K562 (cell line): ENCODE measurements at regions not wholly inside any gene's neighbourhood (a gene's known extent, or its start where the extent isn't known, plus 50 kb on each side); places are given as distances from the start of the nearest gene placed in this dataset.

Experiments
- ATAC-seq: fragments of 200-7000 bp; cut with Tn5 transposase; 3 replicates; pipeline ENCODE4 v1.9.1; 2020; ENCODE audit warnings: moderate library complexity
- BruUV-seq: library from RNA; stranded (reverse); fragments of 400-500 nt; replicated peaks from 2 replicates; lab custom pipeline; 2021; lab: Mats Ljungman, UMichigan
- CTCF ChIA-PET: fragments of 300-600 bp; formaldehyde crosslinking; extraction: SDS; loops from one replicate; lab custom pipeline; 2021; ENCODE audit warnings: low intra/inter-chr PET ratio; lab: Yijun Ruan, JAX
- POLR2A ChIA-PET: fragments of 300-600, 350-650 bp; sonication (Branson Sonifier 250); formaldehyde crosslinking; extraction: SDS; loops from one replicate; lab custom pipeline; 2021; ENCODE audit warnings: antibody characterized with exemption, inconsistent platforms; lab: Yijun Ruan, JAX
- DNase-seq, 4 experiments: peaks; one replicate each; pipeline versions ENCODE4 v3.0.0 to v3.0.0-alpha.2; 2011 to 2018; ENCODE audit warnings: low spot score in 3 of 4, mixed read lengths in 3 of 4; ENCODE audit errors: extremely low read depth in 1 of 4
- FAIRE-seq: peaks from 2 replicates; lab custom pipeline; 2011; peaks lifted over from hg19 to GRCh38; lab: Jason Lieb, UNC
- H2AFZ ChIP-seq: 2 replicates; pipeline ENCODE4 v1.6.0; 2011; ENCODE audit warnings: low read depth, low read length, control low read depth, inconsistent platforms
- H3K27ac ChIP-seq: fragments of 200-600 bp; 3 replicates; pipeline ENCODE4 v1.8.0; 2011; ENCODE audit warnings: low read depth, mild to moderate bottlenecking, control low read depth, inconsistent platforms, low read length, moderate library complexity, mixed read lengths; ENCODE audit errors: extremely low read depth
- H3K27me3 ChIP-seq, 2 experiments: fragments of 300-600 bp in 1 of 2; 2 replicates in 1 of 2; 3 replicates in 1 of 2; pipeline versions ENCODE4 v1.6.0 to v1.8.0; 2011; ENCODE audit warnings: inconsistent platforms in 2 of 2, low read length in 2 of 2, mild to moderate bottlenecking in 1 of 2, mixed read lengths in 1 of 2, moderate library complexity in 1 of 2; ENCODE audit not compliant: control insufficient read depth in 2 of 2, insufficient read depth in 2 of 2
- H3K36me3 ChIP-seq: fragments of 300-600 bp; 3 replicates; pipeline ENCODE4 v1.8.0; 2011; ENCODE audit warnings: mild to moderate bottlenecking, low read length, inconsistent platforms; ENCODE audit not compliant: control insufficient read depth, insufficient read depth
- H3K4me1 ChIP-seq, 2 experiments: fragments of 200-600 bp in 1 of 2; replicated peaks in 1 of 2; 2 replicates in 1 of 2; 3 replicates in 1 of 2; pipeline versions ENCODE4 v1.5.1 to v1.8.0; 2011; ENCODE audit warnings: inconsistent platforms in 2 of 2, low read length in 2 of 2, mild to moderate bottlenecking in 1 of 2, mixed read lengths in 1 of 2, moderate library complexity in 1 of 2; ENCODE audit not compliant: control insufficient read depth in 2 of 2, insufficient read depth in 2 of 2
- H3K4me2 ChIP-seq: 2 replicates; pipeline ENCODE4 v1.6.1; 2011; ENCODE audit warnings: low read length, control low read depth, inconsistent platforms, mixed read lengths; ENCODE audit not compliant: insufficient read depth
- H3K4me3 ChIP-seq: fragments of 200-600 bp; sonication (generic), shearing (Covaris generic); 2 replicates; pipeline ENCODE4 v1.5.1; 2016; ENCODE audit warnings: control low read depth, inconsistent platforms
- H3K79me2 ChIP-seq: fragments of 200-600 bp; 3 replicates; pipeline ENCODE4 v1.8.0; 2011; ENCODE audit warnings: low read length, inconsistent platforms; ENCODE audit not compliant: control insufficient read depth, insufficient read depth
- H3K9ac ChIP-seq, 2 experiments: 2 replicates each; pipeline versions ENCODE4 v1.6.0 to v1.6.1; 2011; ENCODE audit warnings: low read depth in 2 of 2, low read length in 2 of 2, control low read depth in 1 of 2, inconsistent platforms in 1 of 2, mild to moderate bottlenecking in 1 of 2, mixed read lengths in 1 of 2; ENCODE audit not compliant: insufficient read depth in 1 of 2
- H3K9me1 ChIP-seq: one replicate; pipeline ENCODE4 v1.6.0; 2011; ENCODE audit warnings: inconsistent platforms, mild to moderate bottlenecking, low read length, moderate library complexity; ENCODE audit not compliant: control insufficient read depth, insufficient read depth
- H3K9me3 ChIP-seq: replicated peaks from 2 replicates; pipeline ENCODE4 v1.5.1; 2011; ENCODE audit warnings: low read depth, low read length, inconsistent platforms; ENCODE audit not compliant: control insufficient read depth, insufficient read depth
- H4K20me1 ChIP-seq: replicated peaks from 2 replicates; pipeline ENCODE4 v1.6.1; 2011; ENCODE audit warnings: low read length, inconsistent platforms, mixed read lengths; ENCODE audit not compliant: control insufficient read depth, insufficient read depth
- ARID4B ChIP-seq: sonication (generic); formaldehyde crosslinking; IDR thresholded peaks from 2 replicates; pipeline ENCODE4 v1.8.0; 2022; ENCODE audit warnings: mild to moderate bottlenecking, missing genetic modification reagents
- CREBBP ChIP-seq: IDR thresholded peaks from one replicate; pipeline ENCODE4 v1.6.1; 2012; ENCODE audit warnings: low read depth, mild to moderate bottlenecking, control low read depth, inconsistent platforms, low read length
- EP400 ChIP-seq: fragments of 450-650 bp; IDR thresholded peaks from 2 replicates; pipeline ENCODE4 v1.6.1; 2017; ENCODE audit warnings: antibody characterized with exemption, mild to moderate bottlenecking, moderate library complexity
- FOXK1 ChIP-seq: sonication (generic); formaldehyde crosslinking; IDR thresholded peaks from 2 replicates; pipeline ENCODE4 v1.8.0; 2022; ENCODE audit warnings: missing genetic modification reagents, mild to moderate bottlenecking, borderline replicate concordance
- KAT2B ChIP-seq: IDR thresholded peaks from one replicate; pipeline ENCODE4 v1.6.1; 2012; ENCODE audit warnings: low read depth, mild to moderate bottlenecking, control low read depth, inconsistent platforms, low read length, moderate library complexity
- RNF2 ChIP-seq: sonication (generic); IDR thresholded peaks from 2 replicates; pipeline ENCODE4 v1.6.1; 2016
- TCF15 ChIP-seq: fragments of 250-450 bp; sonication (Bioruptor Pico); IDR thresholded peaks from 2 replicates; pipeline ENCODE4 v1.8.0; 2022; ENCODE audit warnings: moderate library complexity, mild to moderate bottlenecking, inconsistent platforms
- TCF7L2 ChIP-seq: fragments of 150-350 bp; IDR thresholded peaks from 2 replicates; pipeline ENCODE4 v1.6.1; 2016; ENCODE audit warnings: low read depth, mild to moderate bottlenecking, low read length, moderate library complexity
- U2AF1 ChIP-seq: fragments of 200-400 bp; formaldehyde crosslinking; optimal IDR thresholded peaks from 2 replicates; pipeline ENCODE3; 2017; ENCODE audit warnings: mild to moderate bottlenecking, low read depth, low read length, moderate library complexity
- ZNF445 ChIP-seq: fragments of 250-450 bp; sonication (Bioruptor Pico); IDR thresholded peaks from 2 replicates; pipeline ENCODE4 v1.4.0; 2020; ENCODE audit warnings: low read depth, mild to moderate bottlenecking, moderate library complexity
- ZNF57 ChIP-seq: fragments of 450-650 bp; formaldehyde crosslinking; IDR thresholded peaks from 2 replicates; pipeline ENCODE4 v1.4.0; 2020; ENCODE audit warnings: mild to moderate bottlenecking, moderate library complexity
- ZNF589 ChIP-seq: fragments of 200-800 bp; sonication (Bioruptor generic); IDR thresholded peaks from 2 replicates; pipeline ENCODE4 v1.6.1; 2016; ENCODE audit warnings: low read depth, missing genetic modification characterization, missing compliant biosample characterization
- WGBS: fragments of 100-300 bp; shearing (Covaris generic); methylation state at CpG from one replicate; pipeline ENCODE4 v1.1.6; 2016; ENCODE audit warnings: low coverage, mixed read lengths; ENCODE audit not compliant: insufficient coverage; ENCODE audit errors: missing lambda C conversion rate; 5-methylcytosine and 5-hydroxymethylcytosine counted together
- in situ Hi-C: fragments of 300-500 bp; cut with MboI; formaldehyde crosslinking; loops from 4 replicates; pipeline ENCODE4 v1.15.0; 2018; ENCODE audit warnings: inconsistent platforms, mixed read lengths
- intact Hi-C: fragments of 100-400 bp; cut with micrococcal nuclease; formaldehyde crosslinking; loops from 2 replicates; pipeline ENCODE4 v1.14.2; 2022

- FAIRE-seq (no peak), DNase-seq (no peak), ATAC-seq (no peak)
- 0% methylated on average over 8 of the region's 8 CpGs for WGBS
- Histone ChIP-seq H3K9me1 (no peaks in the 10 kb centered on the region), H3K4me3 (no peak overlapping the region), H3K79me2 (no peaks in the 10 kb centered on the region), H3K27ac (no peak overlapping the region), H3K4me2 (no peak overlapping the region), H3K9ac (no peak overlapping the region), H3K4me1 (no peaks in the 10 kb centered on the region), H3K27me3 (no peaks in the 10 kb centered on the region), H2AFZ (no peak overlapping the region), H3K36me3 (no peaks in the 10 kb centered on the region), H4K20me1 (no peaks in the 10 kb centered on the region), H3K9me3 (no peaks in the 10 kb centered on the region)
- POLR2A ChIA-PET = interaction anchor here (0.9 kb wide), 1 partner anchor 503 kb away, joined by 3 read pairs; no protein-coding TSS in a partner anchor
- in situ Hi-C loops = no loop called here
- CTCF ChIA-PET = no interaction called here
- intact Hi-C loops = no loop called here
- BruUV-seq = no TSS peak
- no peak for TF ChIP-seq RNF2
- no peak for TF ChIP-seq FOXK1 (CRISPR knock-in tag)
- TF ChIP-seq ZNF589 (CRISPR knock-in tag) = no peak
- TF ChIP-seq EP400 = no peak
- TF ChIP-seq ZNF57 = no peak
- TF ChIP-seq U2AF1 = no peak
- no peak for TF ChIP-seq ARID4B (CRISPR knock-in tag)
- TF ChIP-seq TCF7L2 = no peak
- TF ChIP-seq TCF15 (CRISPR knock-in tag) = no peak
- TF ChIP-seq ZNF445 (CRISPR knock-in tag) = no peak
- no peak for TF ChIP-seq KAT2B
- TF ChIP-seq CREBBP = no peak
Measured at GRCh38 chr11:121927097-121927785, 188.8 kb downstream of the BLID start.
